ENCODE measurements at regions not wholly inside any gene's neighbourhood (a gene's known extent, or its start where the extent isn't known, plus 50 kb on each side); places are given as distances from the start of the nearest gene placed in this dataset.

DNA sequence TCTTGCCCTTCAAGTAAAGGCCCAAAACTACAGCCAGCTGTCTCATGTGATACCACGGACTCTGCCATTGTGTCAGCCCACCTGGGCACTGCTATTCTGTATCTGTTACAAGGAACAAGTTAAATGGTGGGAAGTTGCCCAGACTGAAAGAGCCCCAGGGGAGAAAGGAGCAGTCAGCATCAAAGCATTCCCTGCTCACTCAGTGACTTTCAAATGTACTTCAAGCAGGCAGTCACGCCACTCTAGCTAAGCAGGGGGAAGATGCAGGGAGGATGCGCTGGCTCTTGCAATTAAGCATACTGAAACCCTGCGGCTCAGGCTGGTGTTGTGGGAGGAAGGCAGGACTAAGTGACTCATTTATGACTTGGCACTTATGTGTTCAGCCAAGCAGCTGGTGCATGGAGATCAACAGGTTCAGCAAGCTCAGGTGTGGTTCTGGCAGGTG is 1249.6 kb downstream of the TYW1 start:
- Histone ChIP-seq H3K36me3 (ENCODE audit: control insufficient read depth in 2 of 2, insufficient read depth in 1 of 2, low read length in 2 of 2) (no peaks in the 10 kb centered on the region), H3K4me1 (ENCODE audit: control insufficient read depth, insufficient read depth, low read length) (no peaks in the 10 kb centered on the region), H3K4me3 (ENCODE audit: low read depth, low read length) (no peak overlapping the region), H3K27ac (ENCODE audit: extremely low read depth, low read depth, low read length) (no peak overlapping the region), H3K9me3 (ENCODE audit: control insufficient read depth, insufficient read depth, low read depth, low read length) (no peaks in the 10 kb centered on the region)
- CTCF ChIA-PET: no interaction called here
- TF ChIP-seq ZNF302 (tag by site-specific recombination; IDR thresholded peaks at IDR 0.05; ENCODE audit: low read depth): no peak
- TF ChIP-seq ZBTB8A (tag by site-specific recombination; IDR thresholded peaks at IDR 0.05): no peak
- TF ChIP-seq ZNF404 (tag by site-specific recombination; IDR thresholded peaks at IDR 0.05): no peak
- TF ChIP-seq ZNF2 (tag by site-specific recombination; IDR thresholded peaks at IDR 0.05): no peak
- TF ChIP-seq ZNF138 (tag by site-specific recombination; IDR thresholded peaks at IDR 0.05; ENCODE audit: borderline replicate concordance): no peak
- no peak for TF ChIP-seq ZNF571 (tag by site-specific recombination; IDR thresholded peaks at IDR 0.05)
- no peak for TF ChIP-seq ZNF529 (tag by site-specific recombination; IDR thresholded peaks at IDR 0.05; ENCODE audit: insufficient replicate concordance)
- POLR2A ChIA-PET: no interaction called here

DNA sequence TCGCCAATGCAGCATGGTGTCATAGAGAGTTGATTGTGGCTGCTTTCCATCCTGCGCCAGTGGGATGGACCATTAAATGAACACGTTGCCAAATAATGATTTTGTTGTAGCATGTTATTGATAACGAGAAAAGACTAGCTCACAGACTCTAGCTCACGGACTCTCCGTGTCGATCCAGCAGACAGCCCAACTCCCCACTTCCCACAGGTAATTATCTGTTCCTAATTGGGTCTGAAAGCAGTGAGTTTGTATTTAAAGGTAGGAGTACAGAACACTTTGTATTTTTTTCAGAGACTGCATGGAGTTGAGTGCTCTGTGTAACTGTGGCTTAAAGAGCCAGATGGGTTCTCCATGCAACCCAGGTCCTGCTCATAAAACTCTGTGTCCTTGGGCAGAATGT is 1250.5 kb downstream of the TYW1 start:
- no peaks in the 10 kb centered on the region for H3K9me3 ChIP-seq (ENCODE audit: control insufficient read depth, insufficient read depth, low read depth, low read length)
- no peak overlapping the region for H3K27ac ChIP-seq (ENCODE audit: extremely low read depth, low read depth, low read length)
- no peaks in the 10 kb centered on the region for H3K4me1 ChIP-seq (ENCODE audit: control insufficient read depth, insufficient read depth, low read length)
- H3K4me3 ChIP-seq (ENCODE audit: low read depth, low read length): no peak overlapping the region
- no peak for TF ChIP-seq ZNF792 (tag by site-specific recombination; IDR thresholded peaks at IDR 0.05)
- TF ChIP-seq, protein P1, sequence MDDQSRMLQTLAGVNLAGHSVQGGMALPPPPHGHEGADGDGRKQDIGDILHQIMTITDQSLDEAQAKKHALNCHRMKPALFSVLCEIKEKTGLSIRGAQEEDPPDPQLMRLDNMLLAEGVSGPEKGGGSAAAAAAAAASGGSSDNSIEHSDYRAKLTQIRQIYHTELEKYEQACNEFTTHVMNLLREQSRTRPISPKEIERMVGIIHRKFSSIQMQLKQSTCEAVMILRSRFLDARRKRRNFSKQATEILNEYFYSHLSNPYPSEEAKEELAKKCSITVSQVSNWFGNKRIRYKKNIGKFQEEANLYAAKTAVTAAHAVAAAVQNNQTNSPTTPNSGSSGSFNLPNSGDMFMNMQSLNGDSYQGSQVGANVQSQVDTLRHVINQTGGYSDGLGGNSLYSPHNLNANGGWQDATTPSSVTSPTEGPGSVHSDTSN (CRISPR knock-in tag; IDR thresholded peaks at IDR 0.05): no peak
- TF ChIP-seq SP3 (tag by site-specific recombination; IDR thresholded peaks at IDR 0.05): no peak
- TF ChIP-seq GLI4 (tag by site-specific recombination; IDR thresholded peaks at IDR 0.05): no peak
- no peak for TF ChIP-seq MYNN (tag by site-specific recombination; IDR thresholded peaks at IDR 0.05; ENCODE audit: borderline replicate concordance)
- TF ChIP-seq ZNF335 (tag by site-specific recombination; conservative IDR thresholded peaks at IDR 0.05): no peak
- no peak for TF ChIP-seq ZNF404 (tag by site-specific recombination; IDR thresholded peaks at IDR 0.05)
- no peak for TF ChIP-seq ZBTB8A (tag by site-specific recombination; IDR thresholded peaks at IDR 0.05)
- TF ChIP-seq IKZF3 (tag by site-specific recombination; IDR thresholded peaks at IDR 0.05): no peak
- TF ChIP-seq ZNF202 (tag by site-specific recombination; IDR thresholded peaks at IDR 0.05; ENCODE audit: borderline replicate concordance): no peak
- no peak for TF ChIP-seq ZNF121 (tag by site-specific recombination; IDR thresholded peaks at IDR 0.05)
- no peak for TF ChIP-seq ZFHX2 (tag by site-specific recombination; conservative IDR thresholded peaks at IDR 0.05)
- TF ChIP-seq ZNF114 (tag by site-specific recombination; IDR thresholded peaks at IDR 0.05): no peak
- TF ChIP-seq ZXDB (tag by site-specific recombination; IDR thresholded peaks at IDR 0.05): no peak
- CTCF ChIA-PET: no interaction called here
- POLR2A ChIA-PET: no interaction called here
- H3K36me3 ChIP-seq (ENCODE audit: control insufficient read depth in 2 of 2, insufficient read depth in 1 of 2, low read length in 2 of 2): no peaks in the 10 kb centered on the region

DNA sequence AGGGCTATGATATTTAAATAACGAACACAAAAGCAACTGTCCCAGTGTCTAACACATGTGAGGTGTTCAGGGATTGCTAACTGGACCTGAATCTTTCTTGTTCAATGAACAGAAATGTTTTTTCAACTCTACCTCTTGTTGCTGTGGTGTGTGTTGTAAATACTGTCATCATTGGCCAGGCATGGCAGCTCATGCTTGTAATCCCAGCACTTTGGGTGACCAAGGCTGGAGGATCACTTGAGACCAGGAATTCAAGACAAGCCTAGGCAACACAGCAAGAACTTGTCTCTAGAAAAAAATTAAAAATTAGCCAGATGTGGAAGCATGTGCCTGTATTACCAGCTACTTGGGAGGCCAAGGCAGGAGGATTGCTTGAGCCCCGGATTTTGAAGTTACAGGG is 1250.9 kb downstream of the TYW1 start:
- POLR2A ChIA-PET: no interaction called here
- no peak for TF ChIP-seq ZNF654 (tag by site-specific recombination; IDR thresholded peaks at IDR 0.05; ENCODE audit: low read depth)
- no peak for TF ChIP-seq ZNF146 (tag by site-specific recombination; IDR thresholded peaks at IDR 0.05)
- no peak for TF ChIP-seq ZNF114 (tag by site-specific recombination; IDR thresholded peaks at IDR 0.05)
- TF ChIP-seq ZNF792 (tag by site-specific recombination; IDR thresholded peaks at IDR 0.05): no peak
- TF ChIP-seq ZNF341 (tag by site-specific recombination; IDR thresholded peaks at IDR 0.05; ENCODE audit: low read depth): no peak
- TF ChIP-seq ZNF112 (tag by site-specific recombination; IDR thresholded peaks at IDR 0.05): no peak
- no peak for TF ChIP-seq ZNF239 (tag by site-specific recombination; IDR thresholded peaks at IDR 0.05)
- TF ChIP-seq ZNF514 (tag by site-specific recombination; IDR thresholded peaks at IDR 0.05): no peak
- TF ChIP-seq, protein P2, sequence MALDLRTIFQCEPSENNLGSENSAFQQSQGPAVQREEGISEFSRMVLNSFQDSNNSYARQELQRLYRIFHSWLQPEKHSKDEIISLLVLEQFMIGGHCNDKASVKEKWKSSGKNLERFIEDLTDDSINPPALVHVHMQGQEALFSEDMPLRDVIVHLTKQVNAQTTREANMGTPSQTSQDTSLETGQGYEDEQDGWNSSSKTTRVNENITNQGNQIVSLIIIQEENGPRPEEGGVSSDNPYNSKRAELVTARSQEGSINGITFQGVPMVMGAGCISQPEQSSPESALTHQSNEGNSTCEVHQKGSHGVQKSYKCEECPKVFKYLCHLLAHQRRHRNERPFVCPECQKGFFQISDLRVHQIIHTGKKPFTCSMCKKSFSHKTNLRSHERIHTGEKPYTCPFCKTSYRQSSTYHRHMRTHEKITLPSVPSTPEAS (tag by site-specific recombination; IDR thresholded peaks at IDR 0.05): no peak
- TF ChIP-seq ZNF624 (tag by site-specific recombination; IDR thresholded peaks at IDR 0.05): no peak
- TF ChIP-seq ZNF777 (tag by site-specific recombination; IDR thresholded peaks at IDR 0.05; ENCODE audit: borderline replicate concordance): no peak
- TF ChIP-seq, protein P3, sequence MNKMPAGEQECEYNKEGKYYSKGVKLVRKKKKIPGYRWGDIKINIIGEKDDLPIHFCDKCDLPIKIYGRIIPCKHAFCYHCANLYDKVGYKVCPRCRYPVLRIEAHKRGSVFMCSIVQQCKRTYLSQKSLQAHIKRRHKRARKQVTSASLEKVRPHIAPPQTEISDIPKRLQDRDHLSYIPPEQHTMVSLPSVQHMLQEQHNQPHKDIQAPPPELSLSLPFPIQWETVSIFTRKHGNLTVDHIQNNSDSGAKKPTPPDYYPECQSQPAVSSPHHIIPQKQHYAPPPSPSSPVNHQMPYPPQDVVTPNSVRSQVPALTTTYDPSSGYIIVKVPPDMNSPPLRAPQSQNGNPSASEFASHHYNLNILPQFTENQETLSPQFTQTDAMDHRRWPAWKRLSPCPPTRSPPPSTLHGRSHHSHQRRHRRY (tag by site-specific recombination; IDR thresholded peaks at IDR 0.05): no peak
- TF ChIP-seq SCRT2 (tag by site-specific recombination; IDR thresholded peaks at IDR 0.05): no peak
- TF ChIP-seq ZNF174 (tag by site-specific recombination; IDR thresholded peaks at IDR 0.05): no peak
- TF ChIP-seq, protein P1 (CRISPR knock-in tag; IDR thresholded peaks at IDR 0.05): no peak

More for the DNA sequence above, 1250.9 kb downstream of the TYW1 start:
- no peaks in the 10 kb centered on the region for H3K9me3 ChIP-seq (ENCODE audit: control insufficient read depth, insufficient read depth, low read depth, low read length)
- H3K27ac ChIP-seq (ENCODE audit: extremely low read depth, low read depth, low read length): no peak overlapping the region
- CTCF ChIA-PET: no interaction called here
- no peaks in the 10 kb centered on the region for H3K4me1 ChIP-seq (ENCODE audit: control insufficient read depth, insufficient read depth, low read length)
- no peaks in the 10 kb centered on the region for H3K36me3 ChIP-seq (ENCODE audit: control insufficient read depth in 2 of 2, insufficient read depth in 1 of 2, low read length in 2 of 2)
- H3K4me3 ChIP-seq (ENCODE audit: low read depth, low read length): no peak overlapping the region

All from HEK293 (cell line).